Middle frontal gyrus (tissue), 1 donor: ENCODE measurements at regions not wholly inside any gene's neighbourhood (a gene's known extent, or its start where the extent isn't known, plus 50 kb on each side); places are given as distances from the start of the nearest gene placed in this dataset.
"Not testable (repeated sequence)": the region's sequence is repeated elsewhere in the genome, so short reads cannot be mapped to it uniquely, and the experiment has no call there.

Experiments used
- DNase-seq: peaks from one replicate; pipeline ENCODE4 v3.0.0-alpha.2; 2015; ENCODE audit warnings: low spot score; ENCODE audit errors: extremely low spot score

DNA sequence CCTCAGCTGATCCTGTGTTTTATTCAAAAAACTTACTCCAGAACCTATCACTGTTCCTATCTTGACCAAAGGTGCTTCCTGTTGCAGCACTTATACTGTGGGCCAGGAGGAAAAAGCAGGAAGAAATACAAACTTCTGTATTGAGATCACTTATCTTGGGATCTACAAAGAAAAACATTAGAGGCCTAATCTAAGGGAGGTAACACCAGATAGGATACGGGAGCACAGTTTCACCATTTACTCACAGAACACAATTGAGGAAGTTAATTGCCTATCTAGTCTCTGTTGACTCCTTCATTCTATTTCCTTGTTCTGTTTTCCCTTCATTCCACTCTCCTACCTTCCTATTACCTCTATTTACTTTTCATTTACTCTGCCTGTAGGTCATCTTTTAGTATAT, 287.2 kb upstream of the LINC00305 start:
- no peak for DNase-seq

DNA sequence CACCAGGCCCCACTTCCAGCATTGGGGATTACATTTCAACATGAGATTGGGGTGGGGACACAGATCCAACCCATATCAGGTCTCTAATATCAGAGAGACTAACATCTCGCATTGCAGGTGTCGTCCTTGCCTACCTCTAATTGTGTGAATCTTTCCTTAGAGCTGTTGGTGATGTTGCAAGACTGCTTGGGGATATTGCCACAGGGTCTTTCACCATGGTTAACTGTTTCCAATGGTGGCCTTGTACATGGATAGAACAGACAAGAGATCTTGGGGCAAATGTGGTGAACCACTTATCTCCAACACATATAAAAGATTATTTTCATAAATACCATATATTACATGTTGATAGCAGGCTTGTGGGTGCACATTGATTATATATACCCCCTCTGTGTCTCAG, 270.3 kb upstream of the LINC00305 start:
- DNase-seq = no peak

DNA sequence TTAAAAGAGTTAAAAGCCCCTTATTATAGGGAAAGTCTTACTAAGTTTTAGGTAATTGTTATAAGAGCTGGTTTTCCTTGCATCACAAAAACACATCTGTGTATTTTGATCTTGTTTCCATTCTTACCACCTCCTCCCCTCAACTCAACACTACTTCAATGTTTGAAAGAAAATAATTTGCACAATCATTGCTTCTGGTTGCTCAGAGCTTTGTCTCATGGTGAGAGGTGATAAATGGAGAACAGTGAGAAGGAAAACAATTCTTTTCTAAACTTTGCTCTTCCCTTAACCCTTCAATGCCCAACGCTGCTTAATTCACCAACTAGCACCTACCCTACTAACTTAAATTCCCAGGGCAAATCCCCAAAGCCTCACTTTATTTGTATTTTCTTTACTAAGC, 268.1 kb upstream of the LINC00305 start:
- no peak for DNase-seq

DNA sequence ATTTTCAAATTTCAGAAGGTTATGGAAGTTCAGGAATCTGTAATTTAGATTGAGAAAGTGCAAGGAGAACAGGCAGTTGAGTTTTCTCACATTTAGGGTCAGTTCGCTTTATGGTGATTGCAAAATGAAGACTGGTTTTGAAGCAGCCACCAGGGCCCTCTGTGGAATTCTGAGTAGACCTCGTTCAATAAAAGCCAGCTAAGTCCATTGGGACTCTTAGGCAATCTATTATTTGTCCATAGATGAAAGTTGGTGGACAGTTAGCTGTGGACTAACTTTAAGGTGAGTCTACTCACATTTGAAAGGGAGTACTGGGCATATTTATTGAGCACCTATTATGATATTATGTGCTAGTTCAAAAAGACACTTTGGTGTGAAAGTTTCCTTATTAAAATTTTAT, 266.3 kb upstream of the LINC00305 start:
- no peak for DNase-seq

DNA sequence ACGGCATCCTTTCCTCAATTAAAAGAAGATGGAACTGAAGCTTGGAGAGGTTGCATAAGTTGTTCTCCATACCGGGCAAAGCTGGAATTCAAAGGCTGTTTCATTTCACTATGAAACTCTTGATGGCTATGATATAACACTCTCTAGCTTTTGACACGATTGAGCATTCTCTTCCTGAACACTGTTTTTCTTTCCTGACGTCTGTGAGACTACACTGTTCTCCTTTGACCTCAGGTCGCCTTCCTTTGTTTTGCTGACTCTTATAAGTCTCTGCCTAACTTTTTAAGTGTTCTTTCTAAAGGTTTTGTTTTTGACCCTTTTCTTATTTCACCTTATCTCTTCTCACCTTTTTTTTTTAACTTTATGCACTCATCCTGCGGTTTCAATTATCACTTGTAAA, 261.8 kb upstream of the LINC00305 start:
- DNase-seq = no peak

DNA sequence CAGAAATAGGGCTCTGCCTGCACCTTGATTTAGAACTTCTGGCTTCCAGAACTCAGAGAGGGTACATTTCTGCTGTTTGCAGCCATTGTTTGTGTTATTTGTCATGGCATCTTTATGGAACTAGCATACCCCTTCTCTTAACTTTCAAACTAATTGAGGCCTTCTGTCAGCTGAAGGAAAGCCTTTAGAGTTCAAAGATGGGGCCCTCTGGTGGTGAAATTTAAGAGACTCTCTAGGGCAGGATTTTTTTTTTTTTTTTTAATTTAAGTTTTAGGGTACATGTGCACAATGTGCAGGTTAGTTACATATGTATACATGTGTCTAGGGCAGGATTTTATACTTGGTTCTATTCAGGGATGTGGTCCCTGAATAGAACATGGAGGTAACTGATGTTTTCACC, 260.6 kb upstream of the LINC00305 start:
- DNase-seq = no peak

DNA sequence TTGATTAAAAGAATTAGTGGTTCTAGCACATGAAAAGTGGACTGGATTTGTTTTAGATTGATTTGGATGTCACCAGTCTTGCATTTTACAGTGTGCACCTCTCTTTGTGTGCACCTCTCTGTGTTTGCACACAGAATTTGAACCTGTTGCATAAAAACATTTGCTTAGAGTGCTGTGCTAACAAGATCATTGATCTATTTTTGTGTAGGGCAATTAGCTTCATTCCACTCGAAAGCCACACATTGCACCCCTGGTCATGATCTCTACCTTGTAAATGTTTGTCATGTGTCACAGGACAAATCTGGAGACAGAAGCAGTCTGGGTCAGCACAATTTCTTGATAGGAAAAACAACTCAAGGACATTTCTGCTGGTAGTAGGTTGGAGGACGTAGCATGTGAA, 258.7 kb upstream of the LINC00305 start:
- no peak for DNase-seq

DNA sequence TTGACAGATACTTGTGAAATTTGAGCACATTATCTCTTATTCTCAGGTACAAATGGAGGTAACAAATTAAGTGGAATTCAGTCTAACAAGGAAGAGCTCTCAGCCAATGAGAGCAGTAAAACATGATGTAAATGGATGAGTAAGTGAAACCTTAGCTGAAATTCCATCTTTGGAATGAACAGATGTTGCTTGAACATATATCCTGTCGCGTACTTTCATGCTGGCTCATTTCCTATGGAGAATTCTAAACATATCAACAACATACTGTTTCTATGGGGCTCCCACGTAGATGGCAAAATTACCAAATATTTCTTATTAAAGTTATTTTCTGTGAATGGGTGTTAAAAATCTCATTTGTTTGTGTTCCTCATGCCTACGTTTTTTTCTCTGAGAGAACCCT, 256.3 kb upstream of the LINC00305 start:
- no peak for DNase-seq

DNA sequence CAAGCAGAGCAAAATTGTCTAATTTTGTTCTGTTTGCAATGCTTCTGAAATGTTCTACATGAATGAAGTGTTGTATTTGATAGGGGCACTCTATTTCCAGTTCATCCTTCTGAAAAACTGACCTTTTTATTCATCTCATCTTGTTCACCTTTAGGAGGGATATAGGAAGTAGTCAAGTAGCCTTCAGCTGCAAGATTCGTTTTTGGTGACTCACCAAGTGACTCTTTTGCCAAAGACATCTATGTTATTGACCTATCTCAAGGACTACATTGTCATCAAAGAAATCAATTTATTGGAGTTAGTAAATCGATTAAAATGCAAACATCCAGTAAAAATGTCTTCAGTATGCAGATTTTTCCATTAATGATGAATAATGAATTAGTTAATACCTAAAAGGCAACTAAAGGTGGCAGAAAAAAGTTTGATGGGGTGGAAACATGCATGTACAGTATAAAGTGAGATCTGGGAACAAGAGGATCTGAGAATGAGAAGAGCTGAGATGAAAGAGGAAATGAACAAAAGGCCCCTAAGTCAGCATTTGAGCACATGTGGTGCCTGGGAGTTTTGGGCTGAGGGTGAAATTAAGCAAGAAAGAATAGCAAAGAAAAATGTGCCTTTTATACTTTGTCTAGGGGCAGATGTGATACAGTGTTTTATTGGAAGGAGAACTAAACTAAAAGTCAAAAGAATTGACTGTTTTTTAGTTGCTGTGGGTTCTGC, 255.1 kb upstream of the LINC00305 start:
- no peak for DNase-seq

DNA sequence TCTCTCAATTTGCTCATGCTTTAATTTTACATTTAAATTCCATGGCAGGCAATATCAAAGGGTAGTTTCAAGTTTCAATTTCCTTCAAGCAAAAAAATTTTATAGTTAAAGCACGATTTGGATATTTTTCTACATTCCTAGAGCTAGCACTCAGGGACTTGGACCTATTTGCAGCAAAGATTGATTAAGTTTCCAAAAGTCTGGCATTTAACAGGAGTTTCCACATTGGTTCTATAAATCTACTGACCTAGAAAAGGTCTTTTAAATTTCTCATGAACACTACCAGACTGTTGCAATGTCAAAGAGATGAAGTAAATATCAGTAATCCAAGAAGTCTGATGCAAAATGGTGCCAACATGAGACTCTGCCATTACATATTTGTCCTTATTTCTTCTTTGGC, 253.7 kb upstream of the LINC00305 start:
- no peak for DNase-seq

DNA sequence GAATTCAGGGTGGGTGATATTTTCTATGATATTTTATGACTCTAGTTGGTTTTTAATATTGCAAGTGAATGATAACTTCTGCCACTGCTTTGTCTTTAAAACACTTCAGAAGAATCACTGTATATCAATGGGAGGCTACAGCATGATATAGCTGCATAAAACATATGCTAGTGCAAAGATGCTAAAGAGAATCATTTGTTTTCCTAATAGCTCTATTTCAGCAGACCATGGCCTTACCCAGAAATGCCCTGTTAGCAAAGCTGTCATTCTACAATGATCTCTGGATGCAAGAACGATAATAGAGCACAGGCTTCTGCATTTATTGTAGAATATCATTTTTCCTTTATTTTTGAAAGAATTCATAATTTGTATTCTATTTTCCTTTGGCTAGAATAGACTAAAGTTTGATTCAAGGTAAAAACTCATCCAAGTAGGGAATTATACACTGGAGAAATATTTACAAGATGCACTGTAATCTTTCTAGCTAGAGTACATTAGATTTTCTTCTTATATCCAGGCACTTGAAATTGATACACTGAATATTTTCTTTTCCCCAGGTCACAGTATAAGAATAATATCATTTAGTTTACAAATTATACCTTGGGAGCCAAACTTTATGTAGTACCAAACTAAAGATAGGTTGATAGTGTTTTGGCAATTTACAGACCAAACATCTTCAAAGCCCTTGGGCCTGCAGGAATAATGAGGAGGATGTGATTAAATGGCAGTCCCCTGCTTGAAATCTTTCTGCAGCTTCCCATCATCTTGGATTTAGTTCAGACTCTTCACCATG, 252.6 kb upstream of the LINC00305 start:
- DNase-seq = no peak

DNA sequence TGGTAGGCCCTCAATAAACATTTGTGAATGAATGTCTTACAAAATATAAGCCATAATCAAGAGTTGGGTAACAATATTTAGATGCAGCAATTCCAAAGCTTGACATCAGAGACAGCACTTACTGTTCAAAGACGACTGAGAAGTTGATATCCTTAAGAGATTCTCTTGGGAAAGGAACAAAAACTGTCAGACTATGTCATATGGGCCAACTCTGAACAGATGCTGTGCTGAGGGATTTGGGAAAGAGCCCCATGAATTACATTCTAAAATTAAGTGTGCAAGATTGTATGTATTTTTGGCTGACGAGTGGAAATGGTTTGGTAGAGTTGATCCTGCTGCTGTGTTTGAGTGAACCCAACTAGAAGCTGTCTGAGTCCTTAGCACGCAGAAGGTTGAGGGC, 250.7 kb upstream of the LINC00305 start:
- no peak for DNase-seq

DNA sequence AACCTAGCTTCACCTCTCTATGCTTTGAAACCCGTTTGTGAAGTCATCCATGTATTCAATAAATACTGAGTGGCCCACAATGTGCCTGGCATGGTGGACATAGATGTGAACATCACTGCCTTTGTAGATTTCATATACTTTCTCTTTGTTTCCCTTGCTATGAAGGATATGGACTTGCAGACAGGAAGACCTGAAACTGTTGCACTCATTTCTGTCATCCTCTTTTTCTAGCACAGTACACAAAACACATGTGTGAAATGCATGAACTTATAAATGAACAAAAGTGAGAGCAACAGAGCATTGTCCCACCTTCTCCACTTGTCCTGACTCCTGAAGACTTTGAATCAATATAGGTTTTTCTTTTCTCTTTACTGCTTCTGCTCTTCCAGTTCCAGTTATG, 249.4 kb upstream of the LINC00305 start:
- DNase-seq = no peak

DNA sequence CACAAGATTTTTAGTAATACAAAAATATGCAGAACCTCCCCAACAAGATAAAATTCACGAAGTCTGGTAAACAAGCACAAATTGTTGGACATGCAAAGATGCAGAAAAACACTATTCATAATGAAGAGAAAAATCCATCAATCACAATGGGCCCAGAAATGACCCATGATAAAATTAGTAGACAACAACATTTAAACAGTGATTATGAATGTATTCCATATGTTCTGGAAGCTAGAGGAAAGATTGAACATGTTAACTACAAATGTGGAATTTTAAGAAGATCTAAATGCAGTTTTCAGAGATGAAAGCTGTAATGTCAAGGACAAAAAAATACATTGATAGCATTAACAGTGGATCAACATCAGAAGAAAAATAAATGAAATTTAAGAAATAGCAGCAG, 243.3 kb upstream of the LINC00305 start:
- no peak for DNase-seq

DNA sequence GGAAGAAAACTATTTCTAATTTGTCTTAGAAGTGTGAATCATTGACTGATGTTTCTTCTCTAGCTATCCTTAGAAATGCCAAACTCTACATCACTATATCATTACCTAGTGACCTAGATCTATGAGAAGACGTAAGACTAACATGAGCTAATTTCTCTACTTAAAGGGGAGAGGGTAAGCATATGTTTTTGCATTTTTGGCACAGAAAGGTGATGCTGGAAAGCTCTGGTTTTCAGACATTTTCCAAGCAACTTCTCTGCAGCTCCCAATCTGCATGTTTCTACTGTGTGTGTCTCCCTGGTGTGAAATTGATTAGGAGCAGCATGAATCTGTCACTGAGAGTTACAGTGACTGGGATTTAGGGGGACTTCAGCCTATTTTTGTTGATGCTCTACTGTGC, 235.2 kb upstream of the LINC00305 start:
- no peak for DNase-seq

DNA sequence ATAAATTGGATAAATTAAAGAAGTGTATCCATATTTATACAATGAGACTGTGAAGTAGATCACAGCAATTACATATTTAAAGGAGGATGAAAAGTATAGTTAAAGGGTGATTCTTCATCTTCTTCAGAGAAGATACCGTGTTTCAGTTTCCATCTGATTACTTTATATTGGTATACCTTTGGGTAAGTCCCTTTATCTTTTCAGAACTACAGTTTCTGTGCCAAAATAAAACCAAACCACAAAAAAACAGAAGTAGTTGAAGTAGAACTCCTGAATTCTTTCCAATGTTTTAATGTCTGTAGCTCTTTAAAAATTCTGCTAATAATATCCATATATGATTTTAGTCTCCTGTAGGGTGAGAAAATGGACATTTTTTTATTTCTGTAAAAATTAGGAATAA, 231.2 kb upstream of the LINC00305 start:
- DNase-seq = no peak

DNA sequence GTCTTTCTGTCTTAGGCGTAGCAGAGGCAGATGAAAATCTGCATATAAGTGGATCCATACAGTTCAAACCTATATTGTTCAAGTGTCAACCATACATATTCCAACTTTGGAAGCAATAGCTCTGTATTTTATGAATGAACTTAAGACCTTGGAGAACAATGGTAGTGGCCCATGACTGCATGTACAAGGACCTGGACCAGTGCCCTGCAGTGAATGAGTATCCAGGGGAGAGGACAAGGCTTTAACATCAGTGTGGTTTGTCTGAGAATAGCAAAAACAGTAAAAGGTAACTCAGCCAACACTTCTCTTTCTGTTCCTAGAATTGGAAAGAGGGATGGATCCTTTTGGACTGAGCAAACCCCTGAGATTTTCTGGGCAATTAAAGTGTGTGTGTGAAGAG, 230.8 kb upstream of the LINC00305 start:
- no peak for DNase-seq

DNA sequence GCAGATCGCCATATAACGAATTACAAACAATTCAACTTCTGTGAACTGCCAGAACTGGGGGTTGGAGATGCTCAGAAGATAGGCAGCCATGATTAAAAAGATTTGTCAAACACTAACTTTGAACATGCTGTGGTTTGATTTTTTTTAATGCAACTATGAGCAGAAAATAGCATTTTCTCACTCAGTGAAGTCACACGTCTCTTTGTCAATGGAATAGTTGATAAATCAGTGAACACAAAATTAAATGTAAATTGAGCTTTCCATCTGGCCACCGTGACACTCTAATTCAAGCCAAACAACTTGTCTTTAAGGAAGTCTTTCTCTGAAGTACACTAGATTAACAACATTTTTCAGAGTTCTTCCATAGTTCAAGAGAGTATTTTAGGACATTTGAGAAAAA, 228.6 kb upstream of the LINC00305 start:
- no peak for DNase-seq

DNA sequence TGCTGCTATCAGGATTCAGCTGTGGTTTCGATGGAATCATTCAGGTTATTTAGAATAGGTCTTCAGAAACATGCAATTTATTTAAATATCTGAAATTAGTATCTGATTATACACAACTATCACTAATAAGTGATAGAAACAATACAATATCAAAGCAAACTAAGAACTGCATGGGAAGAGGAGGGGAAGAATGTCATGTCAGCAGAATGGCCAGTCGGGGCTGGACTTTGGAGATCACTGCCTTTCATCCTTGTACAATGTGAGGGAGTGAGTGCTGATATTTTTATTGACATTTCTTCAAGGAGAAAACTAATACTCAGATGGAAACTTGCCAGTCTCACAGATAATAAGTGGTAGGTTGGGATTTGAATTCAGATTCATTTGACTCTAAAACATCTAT, 224.0 kb upstream of the LINC00305 start:
- DNase-seq = no peak

DNA sequence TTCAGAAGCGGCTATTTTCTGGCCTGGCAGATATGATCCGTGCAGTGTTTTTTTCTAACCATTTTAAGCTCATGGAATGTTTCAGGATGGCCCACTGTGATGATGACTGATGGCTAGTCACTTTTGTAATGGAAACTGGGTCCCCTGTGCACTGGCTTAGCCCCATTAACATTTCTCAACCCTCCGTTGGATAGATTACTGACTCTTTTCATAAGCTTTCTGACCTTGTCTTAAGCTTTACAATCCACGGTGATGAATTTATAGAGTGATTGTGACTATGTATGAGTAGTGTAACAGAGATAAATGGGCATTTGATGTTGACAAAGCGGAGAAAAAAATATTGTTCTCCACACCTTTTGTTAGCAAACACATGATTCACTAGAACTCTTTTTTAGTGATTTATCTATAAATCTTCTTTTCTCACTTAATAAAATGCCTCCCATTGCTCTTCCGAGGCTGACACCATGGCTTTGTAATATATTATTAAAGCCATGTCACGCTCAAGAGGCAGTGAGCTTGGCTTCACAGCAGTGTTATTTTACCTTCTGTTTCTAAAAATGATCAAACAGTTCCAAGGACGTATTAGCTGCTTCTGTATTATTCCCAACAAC, 221.0 kb upstream of the LINC00305 start:
- DNase-seq = not testable (repeated sequence)

DNA sequence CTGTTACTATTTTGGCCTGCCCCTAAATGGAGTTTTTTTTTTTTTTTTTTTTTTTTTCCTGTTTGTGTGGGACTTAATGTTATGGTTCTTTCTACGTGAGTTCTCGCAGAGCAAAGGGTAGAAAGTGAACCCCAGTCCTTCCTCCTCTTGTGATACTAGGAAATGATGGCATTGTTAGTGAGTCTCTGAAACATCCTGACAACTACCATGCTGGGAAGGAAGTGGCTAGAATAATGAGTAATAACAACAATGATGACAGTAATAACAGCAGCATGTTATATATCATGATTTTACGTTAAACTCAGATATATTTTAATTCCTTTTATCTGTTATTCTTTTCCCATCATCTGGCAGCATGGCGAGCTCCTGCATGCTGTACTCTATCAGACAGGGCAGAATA, 216.2 kb upstream of the LINC00305 start:
- no peak for DNase-seq

DNA sequence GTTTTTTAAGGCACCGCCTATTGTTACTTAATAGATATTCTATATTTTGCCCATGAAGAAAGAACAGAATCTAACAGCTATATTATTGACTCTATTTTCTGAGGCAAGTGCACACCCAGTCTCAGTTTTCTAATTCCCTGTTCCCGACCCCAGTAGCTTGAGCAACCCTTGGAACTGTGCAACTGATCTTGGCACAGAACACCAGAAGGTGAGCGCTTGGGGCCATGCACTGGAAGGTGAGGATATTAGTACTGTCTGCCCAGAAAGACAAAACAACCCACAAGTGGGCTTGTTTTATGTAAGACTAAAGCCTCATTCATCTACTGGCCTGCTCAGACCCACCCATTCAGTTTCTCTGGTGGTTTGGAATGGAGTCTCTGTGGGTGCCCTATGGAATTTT, 188.8 kb upstream of the LINC00305 start:
- no peak for DNase-seq

DNA sequence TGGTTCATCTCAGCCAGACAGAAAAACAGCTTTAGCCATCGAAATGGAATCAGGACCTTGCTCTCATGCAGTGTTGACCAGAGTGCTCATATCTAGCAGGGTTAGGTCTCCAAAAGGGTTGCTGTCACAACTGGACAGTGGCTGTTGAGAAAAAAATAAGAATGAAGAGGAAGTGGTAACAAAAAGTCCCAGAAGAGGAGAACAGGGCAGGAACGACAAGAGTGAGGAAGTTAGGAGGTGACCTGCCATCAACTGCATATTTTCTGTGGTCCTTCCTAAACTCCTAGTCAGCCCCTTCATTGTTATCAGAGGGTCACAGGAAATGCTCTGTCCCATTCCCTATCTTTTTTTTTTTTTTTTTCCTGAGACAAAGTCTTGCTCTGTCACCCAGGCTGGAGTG, 188.1 kb upstream of the LINC00305 start:
- no peak for DNase-seq
